NCI-H1694 (cell line): ENCODE measurements at regions not wholly inside any gene's neighbourhood (a gene's known extent, or its start where the extent isn't known, plus 50 kb on each side); places are given as distances from the start of the nearest gene placed in this dataset.
A peak's percentile ranks its signal among the peaks of the same experiment; 100 is the strongest.

Experiments
- DNase-seq: peaks from one replicate; lab custom pipeline; 2025; lab: John Stamatoyannopoulos, UW

DNA sequence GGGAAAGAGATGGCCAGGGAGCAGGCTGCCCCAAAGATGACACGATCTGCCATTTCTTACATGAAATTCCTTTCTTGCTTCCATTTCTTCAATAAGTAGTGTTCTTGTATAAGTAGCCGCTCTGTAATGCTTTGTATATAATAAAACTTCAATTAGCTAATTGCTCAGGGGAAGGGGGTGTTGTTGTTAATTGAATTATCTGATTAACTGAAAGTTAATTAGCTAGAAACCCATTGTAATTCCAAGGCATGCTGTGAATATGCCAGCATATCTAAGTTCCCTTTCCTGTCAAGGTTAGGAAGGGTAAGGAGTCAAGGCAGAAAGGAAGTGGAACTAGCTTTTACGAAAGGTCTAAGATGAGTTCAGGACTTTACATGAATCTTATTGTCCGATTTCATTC is 765.9 kb downstream of the TYW1 start:
- DNase-seq, result no peak

DNA sequence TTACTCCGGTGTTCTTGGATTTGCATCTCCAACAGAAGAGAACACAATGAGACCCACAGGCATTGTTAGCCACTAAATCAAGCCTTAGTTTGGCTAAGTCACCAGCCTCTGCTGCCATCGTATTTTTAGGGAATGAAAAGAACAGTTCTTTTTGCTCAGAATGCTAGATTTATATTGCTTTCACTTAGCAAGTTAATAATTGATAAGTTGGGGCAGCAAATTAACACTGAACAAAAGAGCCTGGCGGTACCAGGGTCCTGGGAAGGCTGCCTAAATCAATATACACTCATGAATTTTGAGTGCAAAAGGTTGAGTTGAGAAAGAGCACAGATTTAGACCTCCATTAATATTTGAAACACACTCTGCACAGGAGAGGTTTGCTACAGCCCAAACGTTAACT is 767.7 kb downstream of the TYW1 start:
- DNase-seq, result no peak

DNA sequence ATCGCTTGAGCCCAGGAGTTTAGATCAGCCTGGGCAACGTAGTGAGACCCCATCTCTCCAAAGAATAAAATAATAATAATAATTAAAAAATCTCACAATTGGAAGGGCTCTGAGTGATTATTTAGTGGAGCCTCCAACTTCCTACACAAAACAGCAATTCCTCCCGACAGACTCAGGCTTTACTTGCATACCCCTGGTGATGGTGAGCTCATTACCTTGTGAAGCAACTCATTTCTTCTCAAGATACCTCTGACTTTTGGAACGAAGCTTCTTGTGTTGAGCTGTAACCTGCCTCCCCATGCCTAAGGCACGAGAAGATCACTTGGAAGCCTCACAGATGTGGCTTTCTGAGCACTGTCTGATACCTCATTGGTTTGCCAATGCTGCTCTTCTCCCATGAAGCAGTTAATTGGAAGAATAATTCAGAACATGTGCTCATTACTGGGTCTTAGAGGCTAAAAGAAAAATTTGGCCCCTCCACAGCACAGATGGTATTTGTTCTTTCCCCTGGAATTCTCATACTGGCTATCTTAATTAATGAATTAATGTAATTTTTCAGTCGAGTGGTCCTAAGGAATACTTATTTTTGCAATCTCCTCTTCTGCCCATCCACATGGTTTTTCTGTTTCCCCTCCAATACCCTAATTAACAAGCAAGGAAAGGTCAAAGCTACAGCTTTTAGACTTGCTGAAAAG is 769.0 kb downstream of the TYW1 start:
- no peak for DNase-seq

DNA sequence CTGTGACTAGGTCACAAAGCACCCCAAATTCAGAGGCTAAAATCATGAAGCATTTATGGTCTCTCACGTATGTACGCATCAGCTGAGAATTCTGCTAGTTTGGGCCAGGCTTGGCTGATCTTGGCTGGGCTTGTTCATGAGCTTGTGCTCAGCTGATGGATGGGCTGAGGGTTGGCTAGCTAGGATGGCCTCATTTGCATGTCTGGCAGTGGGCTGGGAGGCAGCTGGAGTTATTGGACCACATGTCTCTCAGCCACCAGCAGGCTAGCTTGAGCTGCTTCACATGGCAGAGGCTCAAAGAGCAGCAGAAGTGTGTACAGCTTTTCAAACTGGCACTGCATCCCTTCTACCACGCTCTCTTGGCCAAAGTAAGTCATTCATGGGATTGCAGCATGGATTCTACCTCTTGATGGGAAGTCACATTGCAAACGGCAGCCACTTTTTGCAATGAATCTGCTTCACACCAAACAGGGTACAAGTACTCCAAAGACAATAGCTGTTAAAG is 770.3 kb downstream of the TYW1 start:
- no peak for DNase-seq

DNA sequence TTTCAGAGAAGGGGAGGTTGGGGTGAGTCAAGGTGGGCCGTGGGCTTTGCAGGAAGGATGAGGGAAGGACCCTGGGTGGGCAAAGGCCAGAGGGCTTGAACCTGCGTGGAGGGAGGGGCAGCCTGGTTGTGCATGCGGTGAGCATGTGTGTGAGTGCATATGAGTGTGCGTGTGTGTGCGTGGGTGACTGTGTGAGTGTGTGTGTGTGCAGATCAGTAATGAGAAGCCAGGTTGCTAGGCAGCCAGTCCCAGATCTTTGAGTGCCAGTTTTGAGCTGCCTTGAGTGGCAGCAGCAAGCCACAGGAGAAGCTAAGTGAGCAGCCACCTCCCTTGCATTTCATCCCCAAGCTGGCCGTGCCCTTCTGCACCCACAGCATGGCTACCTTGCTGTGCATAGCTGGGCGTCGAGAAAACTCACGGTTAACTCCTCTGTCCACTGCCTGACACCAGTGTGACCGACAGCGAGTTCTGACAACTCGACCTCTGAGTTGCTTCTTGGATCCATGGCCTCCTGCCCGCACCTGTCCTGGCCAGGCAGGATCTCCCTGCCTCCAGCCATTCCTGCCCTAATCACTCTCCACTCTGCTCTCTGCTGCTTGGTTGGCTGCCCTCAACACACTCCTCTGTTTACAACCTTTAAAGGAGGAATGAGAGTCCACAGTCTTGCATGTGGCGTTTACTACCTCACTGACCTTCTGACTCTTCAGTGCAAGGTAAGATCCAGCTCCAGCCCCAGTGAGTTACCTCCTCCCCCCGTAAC is 775.4 kb downstream of the TYW1 start:
- DNase-seq, result no peak

DNA sequence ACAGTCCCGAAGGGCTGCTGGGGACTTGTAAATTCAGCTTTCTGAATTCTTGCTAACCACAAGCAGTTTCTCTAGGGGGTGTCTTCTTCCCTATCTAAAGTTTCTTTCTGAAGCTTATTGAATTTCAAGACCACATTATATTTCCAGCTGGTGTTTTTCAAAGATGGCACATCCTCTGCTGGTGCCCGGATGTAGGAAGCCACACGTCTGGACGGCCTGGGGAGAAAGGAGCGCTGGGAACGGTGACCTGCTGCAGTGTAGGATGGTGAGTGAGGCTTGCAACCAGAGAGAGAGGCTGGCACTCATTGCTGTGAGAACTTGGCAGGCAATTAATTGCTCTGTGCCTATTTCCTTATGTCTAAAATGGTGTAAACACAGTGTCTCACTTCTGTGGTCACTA is 776.4 kb downstream of the TYW1 start:
- DNase-seq, result no peak

DNA sequence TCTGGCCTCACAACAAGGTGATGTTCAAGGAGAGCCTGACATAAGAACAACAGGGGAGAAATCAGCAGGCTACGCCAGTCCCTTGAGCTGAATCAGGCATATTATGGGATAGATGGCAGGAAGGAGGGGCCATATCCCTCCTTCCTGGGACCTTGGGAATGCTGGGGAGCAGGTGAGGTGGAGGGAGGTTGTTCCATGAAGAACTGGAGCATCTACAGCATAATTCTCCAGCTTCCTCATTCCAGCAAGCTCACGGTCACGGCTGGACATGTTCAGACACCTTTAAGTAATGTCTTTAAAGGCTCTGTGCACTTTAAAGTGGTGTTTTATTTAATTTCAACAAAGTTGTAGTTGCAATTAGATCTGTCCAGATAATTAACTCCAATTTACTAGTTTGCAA is 780.5 kb downstream of the TYW1 start:
- DNase-seq, result no peak

DNA sequence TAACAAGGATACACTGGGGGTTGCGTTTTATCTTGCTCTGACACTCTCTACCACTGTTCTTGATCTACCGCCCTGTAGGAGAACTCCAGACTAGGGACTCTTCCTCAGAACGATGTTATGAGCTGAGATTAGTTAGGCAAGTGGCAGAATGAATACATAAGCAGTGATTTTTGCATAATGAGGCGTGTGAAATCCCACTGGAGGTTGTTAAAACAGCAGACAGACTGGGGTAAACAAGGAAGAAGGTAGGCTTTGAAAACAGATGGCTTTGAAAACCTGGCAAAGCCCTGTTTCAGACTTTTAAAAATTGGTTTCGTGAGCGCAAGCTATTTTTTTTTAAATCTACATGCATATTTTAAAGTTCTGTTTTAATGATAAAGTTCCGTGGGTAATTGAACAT is 785.2 kb downstream of the TYW1 start:
- peak; percentile 76 for DNase-seq

DNA sequence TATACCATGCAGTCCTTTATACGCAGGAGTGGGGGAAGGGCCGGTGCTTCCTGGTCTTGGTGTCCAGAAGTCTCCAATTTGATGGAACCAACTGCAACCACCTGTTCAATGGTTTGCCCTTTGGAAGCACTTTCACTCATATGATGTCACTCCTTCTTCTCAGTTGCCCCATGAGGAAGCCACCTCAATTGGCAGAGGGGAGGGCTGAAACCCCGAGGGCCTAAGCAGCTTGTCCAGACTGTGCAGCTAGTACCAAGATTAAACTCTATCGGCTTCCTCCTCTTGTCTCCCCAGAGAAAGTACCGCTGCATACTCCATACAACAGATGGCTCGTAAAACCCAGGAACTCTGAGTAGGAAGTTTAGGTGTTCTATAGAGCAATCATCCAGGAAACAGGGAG is 789.4 kb downstream of the TYW1 start:
- no peak for DNase-seq

DNA sequence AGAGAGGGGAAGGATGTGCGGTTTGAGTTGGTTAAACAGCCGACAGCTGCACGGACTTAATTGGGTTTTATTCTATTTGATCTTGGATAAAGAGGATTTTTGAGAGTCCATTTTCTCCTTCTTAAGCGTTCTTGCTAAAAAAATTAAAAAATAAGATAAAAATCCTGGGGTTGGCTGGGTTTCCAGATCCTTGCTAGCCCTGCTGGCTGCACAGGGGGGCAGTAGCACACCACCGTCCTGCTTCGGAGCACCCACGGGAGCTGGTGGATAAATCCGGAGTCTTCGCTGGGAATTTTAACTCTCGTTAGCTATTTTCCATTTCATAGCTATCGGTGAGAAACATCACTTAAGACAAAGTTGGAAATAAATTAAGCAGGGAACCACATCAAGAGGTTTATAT is 792.0 kb downstream of the TYW1 start:
- DNase-seq, result peak; percentile 39

DNA sequence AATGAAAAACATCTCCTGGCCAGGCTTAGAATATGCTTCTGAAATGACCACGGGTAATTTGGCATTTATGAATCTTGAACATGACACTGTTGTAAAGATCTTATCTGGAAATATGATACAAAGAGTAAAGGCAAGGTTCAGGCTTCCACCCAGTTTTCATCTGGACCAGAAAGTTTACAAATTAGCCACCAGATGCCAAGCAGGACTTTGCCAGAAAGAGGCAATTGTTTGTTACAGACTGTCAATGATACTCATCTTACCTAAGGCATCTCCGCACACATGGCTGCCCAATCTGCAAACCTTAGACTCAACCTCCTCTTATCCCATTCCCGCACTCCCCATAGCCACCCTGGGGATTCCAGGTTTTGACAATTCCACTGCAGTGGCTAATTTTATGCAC is 795.3 kb downstream of the TYW1 start:
- DNase-seq, result no peak

DNA sequence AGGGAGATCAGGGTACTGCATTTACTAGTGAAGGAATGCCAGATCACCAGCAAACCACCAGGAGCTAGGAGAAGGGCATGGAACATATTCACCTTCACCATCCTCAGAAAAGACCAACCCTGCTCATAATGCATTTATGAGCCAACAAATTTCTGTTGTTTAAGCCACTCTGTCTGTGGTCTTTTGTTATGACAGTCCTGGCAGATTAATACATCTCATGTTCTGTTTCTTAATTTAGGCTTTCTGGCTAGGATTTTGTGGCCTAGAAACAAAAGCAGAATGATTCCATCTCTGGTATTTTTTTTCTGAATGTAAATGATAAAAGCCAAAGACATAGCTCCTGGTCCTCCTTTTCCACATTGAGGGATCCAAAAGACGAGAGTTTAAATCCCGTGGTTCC is 797.9 kb downstream of the TYW1 start:
- DNase-seq, result no peak

DNA sequence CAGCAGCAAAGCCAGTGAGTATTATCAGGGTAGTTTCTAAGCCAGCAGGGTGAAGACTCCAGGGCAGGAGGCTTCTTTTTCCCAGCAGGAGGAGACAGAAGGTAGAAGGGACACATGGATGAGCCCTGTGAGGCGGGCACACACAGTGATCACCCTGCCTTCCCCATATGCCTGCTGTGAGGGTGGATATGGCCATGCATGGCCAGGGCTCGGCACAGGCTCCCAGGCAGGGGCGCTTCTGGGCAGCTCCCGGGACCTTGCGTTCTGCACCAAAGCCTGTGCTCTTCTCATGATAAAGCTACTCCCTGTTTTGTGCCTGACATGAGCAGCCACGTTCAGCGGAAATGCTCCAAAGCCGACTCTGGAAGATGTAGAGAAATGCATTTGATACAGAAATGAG is 807.2 kb downstream of the TYW1 start:
- DNase-seq, result no peak

DNA sequence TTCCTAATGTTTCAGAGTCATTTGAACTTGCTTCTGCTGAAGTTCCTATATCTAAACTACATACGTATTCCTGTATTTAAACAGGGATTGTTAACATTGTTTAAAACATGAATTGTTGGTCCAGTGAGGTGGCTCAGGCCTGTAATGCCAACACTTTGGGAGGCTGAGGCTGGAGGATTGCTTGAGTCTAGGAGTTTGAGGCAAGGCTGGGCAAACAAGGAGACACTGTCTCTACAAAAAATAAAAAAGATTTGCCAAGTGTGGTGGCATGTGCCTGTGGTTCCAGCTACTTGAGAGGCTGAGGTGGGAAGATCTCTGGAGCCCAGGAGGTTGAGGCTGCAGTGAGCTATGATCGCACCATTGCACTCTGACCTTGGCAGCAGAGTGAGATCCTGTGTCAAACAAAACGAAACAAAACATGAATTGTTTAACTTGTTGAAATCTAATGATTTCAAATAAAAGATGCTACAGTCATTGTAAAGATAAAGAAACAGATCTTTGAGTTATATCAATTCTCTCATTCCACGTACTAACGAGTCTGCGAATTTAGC is 809.4 kb downstream of the TYW1 start:
- no peak for DNase-seq

DNA sequence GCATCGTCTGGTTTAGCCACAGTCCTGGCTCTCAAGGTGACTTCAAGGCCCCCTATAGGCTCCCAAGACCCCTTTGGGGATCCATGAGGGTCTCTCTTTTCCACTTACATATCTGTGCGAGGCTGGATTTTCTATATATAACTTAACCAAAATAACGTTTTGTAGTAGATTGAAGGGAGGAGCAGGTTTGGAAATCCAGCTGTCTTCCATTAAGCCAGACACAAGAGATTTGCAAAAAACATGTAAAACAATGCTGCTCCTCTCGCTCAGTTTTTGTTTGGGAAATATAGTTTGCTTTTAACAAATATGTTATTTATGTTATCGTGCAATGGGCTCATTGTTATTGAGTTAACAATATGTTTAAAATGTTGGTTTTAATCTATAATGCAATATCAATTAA is 811.2 kb downstream of the TYW1 start:
- no peak for DNase-seq

DNA sequence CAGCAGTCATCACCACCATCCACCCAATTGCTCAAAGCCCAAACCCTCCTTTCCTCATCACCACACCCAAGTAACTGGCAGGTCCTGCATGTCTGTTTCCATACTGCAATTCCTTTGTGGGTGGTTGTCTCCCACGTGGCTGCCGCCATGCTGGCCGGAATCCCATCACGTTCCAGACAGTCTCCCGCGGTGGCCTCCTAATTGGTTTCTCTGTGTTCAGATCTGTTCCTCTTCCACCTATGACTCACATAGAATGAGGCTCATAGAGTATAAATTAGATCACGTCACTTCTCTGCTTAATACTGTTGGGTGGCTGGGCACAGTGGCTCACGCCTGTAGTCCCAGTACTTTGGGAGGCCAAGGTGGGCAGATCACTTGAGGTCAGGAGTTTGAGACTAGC is 813.0 kb downstream of the TYW1 start:
- DNase-seq, result no peak

DNA sequence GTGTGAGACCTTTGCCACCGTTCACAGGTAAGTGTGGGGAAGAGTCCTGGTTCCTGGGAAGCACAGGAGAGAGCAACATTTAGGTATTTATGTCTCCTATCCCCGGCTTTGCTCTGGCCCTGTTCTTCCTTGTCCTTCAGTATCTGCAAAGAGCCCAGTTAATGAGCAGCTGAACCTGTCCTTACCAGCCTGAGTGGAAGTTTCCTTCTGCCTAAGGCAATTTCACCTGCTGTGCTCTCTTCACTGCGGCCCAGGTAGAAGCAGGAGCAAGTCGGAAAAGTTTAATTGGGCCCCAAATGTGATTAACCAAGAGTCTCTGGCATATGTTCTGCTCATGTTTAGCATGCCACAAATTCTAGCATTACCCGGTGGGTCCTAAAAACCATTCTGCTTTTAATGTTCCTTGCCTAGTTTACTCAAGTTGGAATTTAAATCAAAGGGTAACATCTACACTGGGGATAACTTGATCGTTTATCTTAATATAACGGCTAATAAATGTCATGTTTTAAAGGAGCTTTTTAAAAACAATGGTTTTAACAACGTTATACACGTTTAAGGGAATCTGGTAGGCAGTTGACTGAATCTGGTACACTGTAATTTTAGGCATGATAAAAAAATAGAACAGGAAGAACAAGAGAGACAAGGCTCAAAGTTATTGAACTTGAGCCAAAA is 817.1 kb downstream of the TYW1 start:
- DNase-seq, result no peak

DNA sequence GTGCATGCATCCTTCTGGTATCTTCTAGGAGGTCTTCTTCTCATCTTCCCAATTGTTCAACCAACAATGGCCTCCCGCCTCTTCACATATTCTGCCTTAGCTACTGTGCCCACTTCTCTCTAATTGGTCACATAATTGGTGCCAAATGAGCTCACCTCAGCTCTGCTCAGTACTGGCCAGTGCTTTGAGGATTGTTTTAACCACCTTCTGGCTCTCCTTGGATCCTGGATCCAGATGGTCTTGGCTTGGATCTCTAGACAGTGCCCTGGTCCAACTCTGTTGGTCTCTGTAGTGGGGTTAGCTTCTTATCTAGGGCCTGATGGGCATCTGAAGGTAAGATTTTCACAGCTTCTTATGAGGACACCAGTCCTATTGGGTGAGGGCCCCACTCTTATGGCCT is 820.8 kb downstream of the TYW1 start:
- DNase-seq, result no peak

DNA sequence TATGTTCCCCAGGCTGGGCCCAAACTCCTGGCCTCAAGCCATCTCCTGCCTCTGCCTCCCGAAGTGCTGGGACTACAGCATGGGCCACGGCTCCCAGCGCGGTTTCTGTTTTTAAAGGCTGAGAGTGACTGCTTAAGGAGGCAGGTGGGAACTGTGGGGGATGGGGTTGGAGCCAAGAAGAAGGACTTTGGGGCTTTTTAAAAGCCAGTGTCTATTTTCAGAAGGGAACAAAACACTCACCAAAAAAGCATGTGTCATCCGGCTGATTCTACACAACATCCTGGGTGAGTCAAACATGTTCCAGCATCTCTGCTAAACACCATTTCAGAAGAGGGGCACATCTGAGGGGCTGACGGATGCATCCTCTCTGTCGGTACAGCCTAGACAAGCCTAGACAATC is 824.5 kb downstream of the TYW1 start:
- DNase-seq, result no peak

DNA sequence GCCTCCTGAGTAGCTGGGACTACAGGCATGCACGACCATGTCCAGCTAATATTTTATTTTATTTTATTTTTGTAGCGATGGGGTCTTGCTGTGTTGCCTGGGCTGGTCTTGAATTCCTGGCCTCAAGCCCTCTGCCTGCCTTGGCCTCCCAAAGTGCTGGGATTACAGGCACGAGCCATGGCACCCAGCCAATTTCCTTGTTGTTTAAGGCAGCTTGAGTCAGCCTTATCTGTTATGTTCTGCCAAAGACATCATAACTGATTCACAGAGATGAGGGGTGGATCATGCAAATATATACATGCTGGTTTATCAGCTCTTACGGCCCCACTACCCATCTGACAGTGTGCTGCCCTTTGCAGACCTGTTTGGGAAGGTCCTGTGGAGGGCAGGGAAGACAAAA is 826.7 kb downstream of the TYW1 start:
- DNase-seq, result no peak

DNA sequence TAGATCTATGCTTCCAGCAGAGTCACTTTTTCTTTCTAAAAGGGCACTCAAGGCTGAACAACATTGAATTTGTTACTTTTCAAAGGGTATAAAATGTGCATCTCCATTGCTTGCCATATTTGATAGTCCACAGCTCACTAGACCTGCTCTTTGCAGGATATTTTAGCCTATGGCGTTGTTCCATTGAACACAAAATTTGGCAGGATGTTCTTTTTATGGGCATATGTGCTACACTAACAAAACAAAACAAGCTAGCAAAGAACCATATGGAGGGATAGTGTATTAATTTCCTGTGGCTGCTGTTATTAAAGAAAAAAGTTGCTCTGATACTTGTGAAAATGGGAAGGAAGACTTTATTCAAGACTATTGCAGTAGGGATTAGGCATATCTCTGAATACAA is 828.7 kb downstream of the TYW1 start:
- DNase-seq, result peak; percentile 76

DNA sequence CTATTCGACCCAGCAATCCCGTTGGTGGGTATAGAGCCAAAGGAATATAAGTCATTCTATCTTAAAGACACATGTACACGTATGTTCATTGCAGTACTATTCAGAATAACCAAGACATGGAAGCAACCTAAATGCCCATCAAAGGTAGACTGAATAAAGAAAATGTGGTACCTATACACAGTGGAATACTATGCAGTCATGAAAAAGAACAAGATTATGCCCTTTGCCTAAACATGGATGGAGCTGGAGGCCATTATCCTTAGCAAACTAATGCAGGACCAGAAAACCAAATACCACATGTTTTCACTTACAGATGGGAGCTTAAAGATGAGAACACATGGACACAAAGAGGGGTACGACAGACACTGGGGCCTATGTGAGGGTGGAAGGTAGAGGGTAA is 845.3 kb downstream of the TYW1 start:
- no peak for DNase-seq

DNA sequence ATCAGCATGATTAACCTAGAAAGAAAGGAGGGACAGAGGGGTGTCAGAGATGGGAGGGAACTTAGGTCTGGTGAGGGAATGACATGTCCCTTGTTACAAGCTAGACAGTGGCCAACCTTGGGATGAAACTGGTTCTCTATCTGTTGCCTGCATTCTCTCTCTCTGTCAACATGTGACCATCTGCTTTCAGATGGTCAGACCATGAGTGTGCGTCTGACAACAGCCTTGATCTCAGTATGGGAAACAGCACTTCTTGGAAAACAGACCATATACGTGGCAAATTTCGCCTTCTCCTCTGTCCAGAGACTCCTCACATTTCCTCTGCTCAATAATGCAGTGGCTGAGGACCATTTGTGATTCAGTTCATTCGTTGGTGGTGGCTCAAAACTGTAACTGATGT is 845.9 kb downstream of the TYW1 start:
- no peak for DNase-seq
